H9 (cell line): ENCODE measurements at regions not wholly inside any gene's neighbourhood (a gene's known extent, or its start where the extent isn't known, plus 50 kb on each side); places are given as distances from the start of the nearest gene placed in this dataset.

Experiments used
- DNase-seq: peaks from one replicate; pipeline ENCODE4 v3.0.0-alpha.2; 2017
- H2AFZ ChIP-seq: one replicate; pipeline ENCODE4 v1.6.1; 2013; ENCODE audit warnings: mild to moderate bottlenecking, low read length, control low read depth, moderate library complexity
- H2AK5ac ChIP-seq: 2 replicates; pipeline ENCODE4 v1.6.1; 2013; ENCODE audit warnings: low read length, control low read depth, mixed read lengths; ENCODE audit not compliant: insufficient read length
- H2BK120ac ChIP-seq: one replicate; pipeline ENCODE4 v1.6.1; 2013; ENCODE audit warnings: low read depth, mild to moderate bottlenecking, low read length, control low read depth, inconsistent platforms; ENCODE audit not compliant: poor library complexity, severe bottlenecking
- H2BK12ac ChIP-seq: 2 replicates; pipeline ENCODE4 v1.6.1; 2013; ENCODE audit warnings: low read length, control low read depth, mixed read lengths, low read depth; ENCODE audit not compliant: insufficient read length
- H2BK15ac ChIP-seq: 2 replicates; pipeline ENCODE4 v1.6.1; 2013; ENCODE audit warnings: low read depth, low read length, control low read depth
- H2BK20ac ChIP-seq: one replicate; pipeline ENCODE4 v1.6.1; 2013; ENCODE audit warnings: low read depth, mild to moderate bottlenecking, low read length, control low read depth, inconsistent platforms; ENCODE audit not compliant: poor library complexity, severe bottlenecking
- H2BK5ac ChIP-seq: 2 replicates; pipeline ENCODE4 v1.6.1; 2013; ENCODE audit warnings: low read length, control low read depth, mixed read lengths; ENCODE audit not compliant: insufficient read length
- H3K14ac ChIP-seq: 2 replicates; pipeline ENCODE4 v1.6.1; 2013; ENCODE audit warnings: low read length, control low read depth; ENCODE audit not compliant: insufficient read depth
- H3K18ac ChIP-seq: 2 replicates; pipeline ENCODE4 v1.6.1; 2013; ENCODE audit warnings: low read depth, mild to moderate bottlenecking, mixed read lengths, low read length, control low read depth; ENCODE audit not compliant: insufficient read length
- H3K23ac ChIP-seq: 2 replicates; pipeline ENCODE4 v1.6.1; 2013; ENCODE audit warnings: low read length, control low read depth, mixed read lengths, low read depth; ENCODE audit not compliant: insufficient read length
- H3K23me2 ChIP-seq: 2 replicates; pipeline ENCODE4 v1.6.1; 2013; ENCODE audit warnings: low read depth, mild to moderate bottlenecking, mixed read lengths, low read length, control low read depth; ENCODE audit not compliant: insufficient read length, poor library complexity, severe bottlenecking
- H3K27ac ChIP-seq: 2 replicates; pipeline ENCODE4 v1.5.1; 2013; ENCODE audit warnings: low read length, control low read depth, mixed read lengths, low read depth; ENCODE audit not compliant: insufficient read length
- H3K27me3 ChIP-seq: 2 replicates; pipeline ENCODE4 v1.6.1; 2013; ENCODE audit warnings: low read length, control low read depth, inconsistent platforms; ENCODE audit not compliant: insufficient read depth
- H3K4ac ChIP-seq: 2 replicates; pipeline ENCODE4 v1.6.1; 2013; ENCODE audit warnings: low read depth, mild to moderate bottlenecking, control low read depth, inconsistent platforms, low read length, moderate library complexity
- H3K4me1 ChIP-seq: 2 replicates; pipeline ENCODE4 v1.6.1; 2013; ENCODE audit warnings: low read length, control low read depth, inconsistent platforms; ENCODE audit not compliant: insufficient read depth
- H3K4me2 ChIP-seq: 2 replicates; pipeline ENCODE4 v1.6.1; 2013; ENCODE audit warnings: low read length, control low read depth, mixed read lengths; ENCODE audit not compliant: insufficient read length, insufficient read depth
- H3K56ac ChIP-seq: 2 replicates; pipeline ENCODE4 v1.6.1; 2013; ENCODE audit warnings: low read depth, mild to moderate bottlenecking, mixed read lengths, low read length, control low read depth; ENCODE audit not compliant: insufficient read length
- H3K79me1 ChIP-seq: 2 replicates; pipeline ENCODE4 v1.6.1; 2013; ENCODE audit warnings: low read depth, mild to moderate bottlenecking, moderate library complexity, low read length, control low read depth, inconsistent platforms; ENCODE audit not compliant: insufficient read depth, poor library complexity, severe bottlenecking
- H3K79me2 ChIP-seq: 2 replicates; pipeline ENCODE4 v1.6.1; 2013; ENCODE audit warnings: low read length, control low read depth, inconsistent platforms; ENCODE audit not compliant: insufficient read depth
- H3K9ac ChIP-seq: 2 replicates; pipeline ENCODE4 v1.6.1; 2013; ENCODE audit warnings: low read length, control low read depth, mixed read lengths; ENCODE audit not compliant: insufficient read length; ENCODE audit errors: extremely low read depth
- H3K9me3 ChIP-seq: one replicate; pipeline ENCODE4 v1.6.1; 2013; ENCODE audit warnings: low read depth, low read length, inconsistent platforms; ENCODE audit not compliant: control insufficient read depth
- H3T11ph ChIP-seq: one replicate; pipeline ENCODE4 v1.6.1; 2013; ENCODE audit warnings: mild to moderate bottlenecking, low read length, control low read depth, inconsistent platforms
- H4K20me1 ChIP-seq: one replicate; pipeline ENCODE4 v1.6.1; 2013; ENCODE audit not compliant: control insufficient read depth, insufficient read length, insufficient read depth
- H4K5ac ChIP-seq: 2 replicates; pipeline ENCODE4 v1.6.1; 2013; ENCODE audit warnings: low read depth, mild to moderate bottlenecking, mixed read lengths, low read length, control low read depth; ENCODE audit not compliant: insufficient read length
- H4K8ac ChIP-seq: replicated peaks from 2 replicates; pipeline ENCODE4 v1.6.1; 2013; ENCODE audit warnings: low read length, control low read depth, mixed read lengths, low read depth; ENCODE audit not compliant: insufficient read length
- H4K91ac ChIP-seq: 2 replicates; pipeline ENCODE4 v1.6.1; 2013; ENCODE audit warnings: low read depth, mild to moderate bottlenecking, moderate library complexity, mixed read lengths, low read length, control low read depth; ENCODE audit not compliant: insufficient read length
- H3K27ac Mint-ChIP-seq, 3 experiments: 2 replicates in 2 of 3; 3 replicates in 1 of 3; pipeline ENCODE4 v1.8.0; 2020 to 2021; ENCODE audit warnings: mixed read lengths in 3 of 3, mild to moderate bottlenecking in 1 of 3, moderate library complexity in 1 of 3
- H3K27me3 Mint-ChIP-seq: 2 replicates; pipeline ENCODE4 v1.8.0; 2021; ENCODE audit warnings: low read depth, mild to moderate bottlenecking, moderate library complexity, mixed read lengths
- H3K36me3 Mint-ChIP-seq, 3 experiments: 2 replicates in 2 of 3; 3 replicates in 1 of 3; pipeline ENCODE4 v1.8.0; 2020 to 2021; ENCODE audit warnings: low read depth in 3 of 3, mixed read lengths in 3 of 3; ENCODE audit not compliant: insufficient read depth in 1 of 3
- H3K4me1 Mint-ChIP-seq, 2 experiments: 2 replicates each; pipeline ENCODE4 v1.8.0; 2020; ENCODE audit warnings: mixed read lengths in 2 of 2
- H3K4me3 Mint-ChIP-seq, 2 experiments: 2 replicates in 1 of 2; 3 replicates in 1 of 2; pipeline ENCODE4 v1.8.0; 2020 to 2021; ENCODE audit warnings: mild to moderate bottlenecking in 2 of 2, mixed read lengths in 2 of 2, moderate library complexity in 1 of 2
- H3K9me3 Mint-ChIP-seq, 2 experiments: 2 replicates in 1 of 2; 3 replicates in 1 of 2; pipeline ENCODE4 v1.8.0; 2020; ENCODE audit warnings: mild to moderate bottlenecking in 2 of 2, mixed read lengths in 2 of 2, moderate library complexity in 1 of 2
- WGBS: extraction: QIAGEN DNeasy Blood & Tissue Kit; methylation state at CpG from one replicate; pipeline ENCODE4 v1.1.7; 2013; ENCODE audit warnings: missing lambda C conversion rate, low lambda C conversion rate, mixed read lengths; ENCODE audit not compliant: insufficient read length; ENCODE audit errors: extremely low coverage; 5-methylcytosine and 5-hydroxymethylcytosine counted together
- TF ChIP-seq, protein P1 (sequence below): fragments of 200-600 bp; sonication (generic); conservative IDR thresholded peaks from 3 replicates; pipeline ENCODE4 v1.8.0; 2021; ENCODE audit warnings: antibody characterized with exemption, mild to moderate bottlenecking

DNA sequence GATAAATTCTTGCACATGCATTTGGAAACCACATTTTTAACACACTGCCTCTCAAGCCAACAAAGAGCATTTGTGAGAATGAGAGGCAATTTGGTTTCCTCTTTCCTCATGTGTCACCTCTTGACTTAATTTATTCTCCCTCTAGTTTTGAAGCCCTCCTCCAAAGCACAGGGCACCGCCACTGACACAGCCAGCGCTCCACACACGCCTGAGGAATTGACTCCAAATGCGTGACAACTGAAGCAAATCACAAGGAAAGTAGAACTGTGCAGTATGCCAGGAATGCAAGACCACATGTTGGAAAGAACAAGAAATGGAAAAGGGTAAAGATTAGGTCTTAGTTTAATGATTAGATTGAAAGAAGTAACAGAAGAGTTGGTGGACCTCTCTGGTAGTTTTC lies 173.3 kb downstream of the LSM5 start:
- Histone ChIP-seq H3K23ac (no peak overlapping the region), H4K8ac (no peak overlapping the region), H3K23me2 (no peaks in the 10 kb centered on the region), H3K56ac (no peak overlapping the region), H2BK20ac (no peak overlapping the region), H2BK5ac (no peak overlapping the region), H3K4me1 (peaks cover 2% of the 10 kb centered on the region; the same call in 1 of the 2 replicates), H3K14ac (no peak overlapping the region), H2BK12ac (no peak overlapping the region), H2BK120ac (no peak overlapping the region), H3K9me3 (no peaks in the 10 kb centered on the region), H3K4me2 (no peak overlapping the region), H4K5ac (no peak overlapping the region), H3T11ph (no peak overlapping the region), H4K20me1 (no peaks in the 10 kb centered on the region), H2AK5ac (no peak overlapping the region), H3K4ac (no peak overlapping the region), H3K27me3 (no peaks in the 10 kb centered on the region), H3K79me2 (no peaks in the 10 kb centered on the region), H3K79me1 (no peaks in the 10 kb centered on the region), H2BK15ac (no peak overlapping the region), H2AFZ (no peak overlapping the region), H3K27ac (no peak overlapping the region), H3K18ac (no peak overlapping the region), H3K9ac (no peak overlapping the region), H4K91ac (no peak overlapping the region)
- Mint-ChIP-seq H3K4me1 (peaks cover 3 to 4% of the 10 kb centered on the region in 2 experiments; a peak in 2 of 4 replicates), H3K27ac (no peak overlapping the region), H3K27me3 (peaks cover 5% of the 10 kb centered on the region), H3K9me3 (0 out of 5 replicates have a peak, but pooled peaks cover 0 to 3% of the 10 kb centered on the region in 2 experiments), H3K36me3 (no peaks in the 10 kb centered on the region), H3K4me3 (no peak overlapping the region)
- no peak for DNase-seq
- TF ChIP-seq, protein P1, sequence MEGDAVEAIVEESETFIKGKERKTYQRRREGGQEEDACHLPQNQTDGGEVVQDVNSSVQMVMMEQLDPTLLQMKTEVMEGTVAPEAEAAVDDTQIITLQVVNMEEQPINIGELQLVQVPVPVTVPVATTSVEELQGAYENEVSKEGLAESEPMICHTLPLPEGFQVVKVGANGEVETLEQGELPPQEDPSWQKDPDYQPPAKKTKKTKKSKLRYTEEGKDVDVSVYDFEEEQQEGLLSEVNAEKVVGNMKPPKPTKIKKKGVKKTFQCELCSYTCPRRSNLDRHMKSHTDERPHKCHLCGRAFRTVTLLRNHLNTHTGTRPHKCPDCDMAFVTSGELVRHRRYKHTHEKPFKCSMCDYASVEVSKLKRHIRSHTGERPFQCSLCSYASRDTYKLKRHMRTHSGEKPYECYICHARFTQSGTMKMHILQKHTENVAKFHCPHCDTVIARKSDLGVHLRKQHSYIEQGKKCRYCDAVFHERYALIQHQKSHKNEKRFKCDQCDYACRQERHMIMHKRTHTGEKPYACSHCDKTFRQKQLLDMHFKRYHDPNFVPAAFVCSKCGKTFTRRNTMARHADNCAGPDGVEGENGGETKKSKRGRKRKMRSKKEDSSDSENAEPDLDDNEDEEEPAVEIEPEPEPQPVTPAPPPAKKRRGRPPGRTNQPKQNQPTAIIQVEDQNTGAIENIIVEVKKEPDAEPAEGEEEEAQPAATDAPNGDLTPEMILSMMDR: no peak
- no CpG with 5 or more reads among the region's 4 CpGs for WGBS
